Parathyroid adenoma (tissue), 2 donors: ENCODE measurements at regions not wholly inside any gene's neighbourhood (a gene's known extent, or its start where the extent isn't known, plus 50 kb on each side); places are given as distances from the start of the nearest gene placed in this dataset.

Experiments used
- H2AFZ ChIP-seq: fragments of 300-600 bp; sonication (generic); one replicate; pipeline ENCODE4 v1.7.0; 2017; ENCODE audit warnings: antibody characterized with exemption, mild to moderate bottlenecking
- H3K27ac ChIP-seq: fragments of 300-600 bp; sonication (generic); one replicate; pipeline ENCODE4 v1.7.0; 2017
- H3K27me3 ChIP-seq: fragments of 300-600 bp; sonication (generic); one replicate; pipeline ENCODE4 v1.7.0; 2017; ENCODE audit warnings: low read length; ENCODE audit not compliant: control insufficient read depth, insufficient read depth
- H3K36me3 ChIP-seq: fragments of 300-600 bp; sonication (generic); one replicate; pipeline ENCODE4 v1.7.0; 2017; ENCODE audit warnings: low read length; ENCODE audit not compliant: control insufficient read depth, insufficient read depth
- H3K4me1 ChIP-seq: fragments of 300-600 bp; sonication (generic); one replicate; pipeline ENCODE4 v1.7.0; 2017; ENCODE audit warnings: control low read depth
- H3K4me2 ChIP-seq: fragments of 300-600 bp; sonication (generic); one replicate; pipeline ENCODE4 v1.7.0; 2017; ENCODE audit warnings: low read length
- H3K4me3 ChIP-seq: fragments of 300-600 bp; sonication (generic); one replicate; pipeline ENCODE4 v1.7.0; 2017; ENCODE audit warnings: low read depth, low read length
- H3K79me2 ChIP-seq: fragments of 300-600 bp; sonication (generic); one replicate; pipeline ENCODE4 v1.7.0; 2017; ENCODE audit warnings: control low read depth
- H3K9ac ChIP-seq: fragments of 300-600 bp; sonication (generic); one replicate; pipeline ENCODE4 v1.7.0; 2017; ENCODE audit warnings: mild to moderate bottlenecking
- H3K9me3 ChIP-seq: fragments of 300-600 bp; sonication (generic); one replicate; pipeline ENCODE4 v1.7.0; 2017; ENCODE audit warnings: low read length; ENCODE audit not compliant: control insufficient read depth
- TF ChIP-seq, protein P1 (sequence below): fragments of 300-600 bp; sonication (generic); IDR thresholded peaks from one replicate; pipeline ENCODE4 v1.7.0; 2017; ENCODE audit warnings: antibody characterized with exemption, mild to moderate bottlenecking
- donor health status: primary hyperparathyroidism.

DNA sequence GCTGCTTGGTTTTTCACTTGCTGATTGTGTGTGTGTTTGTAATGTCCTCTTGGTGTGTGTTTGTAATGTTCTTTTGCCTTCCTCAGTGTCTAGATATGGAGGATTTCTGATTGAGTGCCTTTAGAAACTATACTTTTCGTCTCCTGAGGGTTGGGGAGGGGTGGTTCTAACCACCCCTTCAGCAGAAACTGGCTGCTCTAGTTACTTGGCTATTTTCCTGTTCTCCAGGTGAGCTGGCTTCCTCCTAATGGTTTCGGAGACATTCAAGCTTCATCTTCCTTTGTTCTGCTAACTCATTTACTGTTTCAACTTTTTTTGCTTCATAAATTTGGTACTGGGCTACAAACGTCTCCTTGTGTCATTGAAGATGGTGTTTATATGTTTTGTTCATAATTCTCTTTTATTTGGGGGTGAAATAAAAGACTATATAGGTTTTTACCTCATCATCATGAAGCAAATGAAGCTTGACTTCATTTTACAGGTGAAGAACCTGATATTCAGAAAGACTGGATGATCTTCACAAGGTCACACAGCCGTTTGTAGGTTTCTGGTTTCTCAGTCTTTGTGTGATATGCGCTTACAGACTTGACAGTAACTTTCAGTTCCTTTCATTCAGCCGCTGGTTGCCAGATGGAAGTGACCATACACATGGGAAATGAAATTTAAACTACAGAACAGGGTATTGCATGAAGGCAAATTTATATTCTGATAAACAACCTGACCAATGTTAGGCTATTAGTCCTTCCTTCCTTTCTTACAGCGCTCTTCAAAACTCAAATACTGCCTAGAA lies 238.5 kb downstream of the GALR1 start:
- no peak overlapping the region for H3K4me3 ChIP-seq
- no peaks in the 10 kb centered on the region for H3K27me3 ChIP-seq
- no peak overlapping the region for H2AFZ ChIP-seq
- no peak overlapping the region for H3K9ac ChIP-seq
- no peaks in the 10 kb centered on the region for H3K36me3 ChIP-seq
- H3K9me3 ChIP-seq = no peaks in the 10 kb centered on the region
- TF ChIP-seq, protein P1, sequence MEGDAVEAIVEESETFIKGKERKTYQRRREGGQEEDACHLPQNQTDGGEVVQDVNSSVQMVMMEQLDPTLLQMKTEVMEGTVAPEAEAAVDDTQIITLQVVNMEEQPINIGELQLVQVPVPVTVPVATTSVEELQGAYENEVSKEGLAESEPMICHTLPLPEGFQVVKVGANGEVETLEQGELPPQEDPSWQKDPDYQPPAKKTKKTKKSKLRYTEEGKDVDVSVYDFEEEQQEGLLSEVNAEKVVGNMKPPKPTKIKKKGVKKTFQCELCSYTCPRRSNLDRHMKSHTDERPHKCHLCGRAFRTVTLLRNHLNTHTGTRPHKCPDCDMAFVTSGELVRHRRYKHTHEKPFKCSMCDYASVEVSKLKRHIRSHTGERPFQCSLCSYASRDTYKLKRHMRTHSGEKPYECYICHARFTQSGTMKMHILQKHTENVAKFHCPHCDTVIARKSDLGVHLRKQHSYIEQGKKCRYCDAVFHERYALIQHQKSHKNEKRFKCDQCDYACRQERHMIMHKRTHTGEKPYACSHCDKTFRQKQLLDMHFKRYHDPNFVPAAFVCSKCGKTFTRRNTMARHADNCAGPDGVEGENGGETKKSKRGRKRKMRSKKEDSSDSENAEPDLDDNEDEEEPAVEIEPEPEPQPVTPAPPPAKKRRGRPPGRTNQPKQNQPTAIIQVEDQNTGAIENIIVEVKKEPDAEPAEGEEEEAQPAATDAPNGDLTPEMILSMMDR = no peak
- H3K4me1 ChIP-seq = no peaks in the 10 kb centered on the region
- H3K27ac ChIP-seq = no peak overlapping the region
- H3K4me2 ChIP-seq = no peak overlapping the region
- no peaks in the 10 kb centered on the region for H3K79me2 ChIP-seq

DNA sequence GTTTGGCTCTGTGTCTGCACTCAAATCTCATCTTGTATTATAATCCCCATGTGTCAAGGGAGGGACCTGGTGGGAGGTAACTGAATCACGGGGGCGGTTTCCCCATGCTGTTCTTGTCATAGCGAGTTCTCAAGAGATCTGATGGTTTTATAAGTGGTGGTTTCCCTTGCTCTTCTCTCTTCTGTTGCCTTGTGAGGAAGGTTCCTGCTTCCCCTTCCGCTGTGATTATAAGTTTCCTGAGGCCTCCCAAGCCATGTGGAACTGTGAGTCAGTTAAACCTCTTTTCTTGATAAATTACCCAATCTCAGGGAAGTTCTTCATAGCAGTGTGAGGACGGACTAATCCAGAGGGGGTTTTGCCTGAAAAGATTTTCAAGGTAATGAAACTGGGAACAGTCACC lies 245.4 kb downstream of the GALR1 start:
- no peaks in the 10 kb centered on the region for H3K4me1 ChIP-seq
- H3K9me3 ChIP-seq = no peaks in the 10 kb centered on the region

DNA sequence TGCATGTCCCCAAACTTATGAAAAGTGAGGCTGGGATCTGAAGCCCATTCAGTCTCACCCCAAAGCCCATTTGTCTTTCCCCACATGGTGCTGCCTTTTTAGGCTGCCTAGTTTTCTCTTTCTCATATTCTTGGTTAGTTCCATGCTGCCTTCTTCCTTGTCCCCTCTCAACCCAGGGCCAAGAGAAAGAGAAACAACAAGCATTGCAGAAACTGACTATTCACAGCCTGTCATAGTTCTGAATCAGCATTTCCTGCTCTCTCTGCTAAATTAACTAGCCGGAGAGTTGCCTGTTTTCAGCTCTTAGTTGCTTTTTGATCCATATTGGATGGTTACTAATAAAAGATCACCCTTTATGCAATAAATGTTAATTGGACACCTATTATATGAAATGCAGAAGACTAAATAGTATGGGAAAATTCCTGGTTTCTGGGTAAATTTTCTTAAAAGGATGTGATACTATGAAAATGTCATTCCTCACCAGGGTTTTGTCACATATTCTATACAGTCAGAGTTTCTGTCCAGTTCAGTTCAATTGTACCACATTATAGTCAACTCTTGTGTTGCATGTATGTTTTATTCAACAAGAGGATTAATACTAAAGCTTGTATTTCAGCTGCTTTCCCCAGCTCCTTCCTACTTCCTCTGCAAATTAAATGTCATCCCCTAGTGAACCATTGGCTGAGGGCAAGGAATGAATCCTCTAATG lies 246.5 kb downstream of the GALR1 start:
- H3K27me3 ChIP-seq = no peaks in the 10 kb centered on the region
- TF ChIP-seq, protein P1 = no peak
- no peak overlapping the region for H3K9ac ChIP-seq
- H3K4me1 ChIP-seq = no peaks in the 10 kb centered on the region
- H3K27ac ChIP-seq = no peak overlapping the region
- no peaks in the 10 kb centered on the region for H3K9me3 ChIP-seq
- H3K4me2 ChIP-seq = no peak overlapping the region
- no peak overlapping the region for H2AFZ ChIP-seq
- H3K36me3 ChIP-seq = no peaks in the 10 kb centered on the region
- H3K4me3 ChIP-seq = no peak overlapping the region
- H3K79me2 ChIP-seq = no peaks in the 10 kb centered on the region

More for the DNA sequence above, 245.4 kb downstream of the GALR1 start:
- H3K27ac ChIP-seq = no peak overlapping the region
- TF ChIP-seq, protein P1 = no peak
- H3K4me3 ChIP-seq = no peak overlapping the region
- no peaks in the 10 kb centered on the region for H3K27me3 ChIP-seq
- no peaks in the 10 kb centered on the region for H3K36me3 ChIP-seq
- H3K79me2 ChIP-seq = no peaks in the 10 kb centered on the region
- H3K9ac ChIP-seq = no peak overlapping the region
- H2AFZ ChIP-seq = no peak overlapping the region
- no peak overlapping the region for H3K4me2 ChIP-seq

DNA sequence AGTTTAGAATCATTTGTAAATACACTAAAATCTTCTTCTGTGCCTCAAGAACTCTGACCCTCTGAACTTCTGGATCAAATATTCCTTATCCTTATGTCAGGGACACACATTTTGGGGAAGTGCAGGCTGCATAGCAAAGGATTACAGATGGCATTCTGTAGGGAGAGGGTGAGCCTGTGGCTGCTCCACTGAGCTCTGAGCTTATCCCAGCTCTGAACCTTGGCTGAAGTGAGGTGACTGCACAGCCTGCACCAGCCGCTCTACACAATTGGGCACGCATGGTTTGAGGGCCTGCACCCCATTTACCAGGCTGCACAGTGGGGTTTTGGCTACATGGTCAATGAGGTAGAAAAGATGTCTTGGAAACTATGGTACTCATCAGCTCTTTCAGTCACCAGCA lies 251.6 kb downstream of the GALR1 start:
- H3K27ac ChIP-seq = no peak overlapping the region
- TF ChIP-seq, protein P1 = no peak
- H3K79me2 ChIP-seq = no peaks in the 10 kb centered on the region
- H3K36me3 ChIP-seq = no peaks in the 10 kb centered on the region
- no peak overlapping the region for H3K9ac ChIP-seq
- no peak overlapping the region for H3K4me2 ChIP-seq
- no peak overlapping the region for H3K4me3 ChIP-seq
- H2AFZ ChIP-seq = no peak overlapping the region
- no peaks in the 10 kb centered on the region for H3K9me3 ChIP-seq
- H3K4me1 ChIP-seq = no peaks in the 10 kb centered on the region
- H3K27me3 ChIP-seq = no peaks in the 10 kb centered on the region
